ENCODE measurements at regions not wholly inside any gene's neighbourhood (a gene's known extent, or its start where the extent isn't known, plus 50 kb on each side); places are given as distances from the start of the nearest gene placed in this dataset.

GRCh38 chr6:2462831-2463230 is 217.4 kb upstream of the GMDS start:
- no peak for DNase-seq

- DNase-seq: no peak
Measured at GRCh38 chr6:2460216-2460745, 214.9 kb upstream of the GMDS start.

- DNase-seq: no peak
Measured at GRCh38 chr6:2454180-2454579, 208.8 kb upstream of the GMDS start.

- peak; percentile 16 for DNase-seq
Measured at GRCh38 chr6:2450546-2450945, 205.1 kb upstream of the GMDS start.

- DNase-seq: no peak
Measured at GRCh38 chr6:2449572-2449940, 204.2 kb upstream of the GMDS start.

- DNase-seq: peak; percentile 36
Measured at GRCh38 chr6:2448826-2449571, 203.6 kb upstream of the GMDS start.

GRCh38 chr6:2447931-2448330 is 202.5 kb upstream of the GMDS start:
- no peak for DNase-seq

GRCh38 chr6:2447318-2447920 is 202.0 kb upstream of the GMDS start:
- DNase-seq: no peak

GRCh38 chr6:2441601-2442475 is 196.4 kb upstream of the GMDS start:
- no peak for DNase-seq

- no peak for DNase-seq
Measured at GRCh38 chr6:2440516-2440915, 195.1 kb upstream of the GMDS start.

GRCh38 chr6:2439632-2440031 is 194.2 kb upstream of the GMDS start:
- DNase-seq: no peak

- DNase-seq: no peak
Measured at GRCh38 chr6:2439082-2439481, 193.7 kb upstream of the GMDS start.

GRCh38 chr6:2436410-2437154 is 191.2 kb upstream of the GMDS start:
- no peak for DNase-seq

- DNase-seq: no peak
Measured at GRCh38 chr6:2435323-2435722, 189.9 kb upstream of the GMDS start.

GRCh38 chr6:2434912-2435311 is 189.5 kb upstream of the GMDS start:
- DNase-seq: no peak

GRCh38 chr6:2434116-2434515 is 188.7 kb upstream of the GMDS start:
- DNase-seq: no peak

GRCh38 chr6:2433711-2434110 is 188.3 kb upstream of the GMDS start:
- DNase-seq: no peak

GRCh38 chr6:2433266-2433665 is 187.9 kb upstream of the GMDS start:
- no peak for DNase-seq

GRCh38 chr6:2432292-2432691 is 186.9 kb upstream of the GMDS start:
- no peak for DNase-seq

- DNase-seq: no peak
Measured at GRCh38 chr6:2430612-2431011, 185.2 kb upstream of the GMDS start.

GRCh38 chr6:2429460-2429859 is 184.1 kb upstream of the GMDS start:
- DNase-seq: no peak

GRCh38 chr6:2429032-2429431 is 183.6 kb upstream of the GMDS start:
- DNase-seq: no peak

All from muscle of arm (tissue), 1 donor.